Endothelial cell (in vitro differentiated cells): ENCODE measurements at regions not wholly inside any gene's neighbourhood (a gene's known extent, or its start where the extent isn't known, plus 50 kb on each side); places are given as distances from the start of the nearest gene placed in this dataset.

Experiments used
- DNase-seq: peaks from one replicate; pipeline ENCODE4 v3.0.0; 2021; ENCODE audit warnings: low spot score
- H3K27ac Mint-ChIP-seq: one replicate; pipeline ENCODE4 v1.8.0; 2021; ENCODE audit warnings: mixed read lengths, inconsistent platforms; ENCODE audit not compliant: unreplicated experiment
- H3K27me3 Mint-ChIP-seq: one replicate; pipeline ENCODE4 v1.8.0; 2021; ENCODE audit warnings: mild to moderate bottlenecking, moderate library complexity, mixed read lengths, inconsistent platforms; ENCODE audit not compliant: unreplicated experiment
- H3K36me3 Mint-ChIP-seq: one replicate; pipeline ENCODE4 v1.8.0; 2021; ENCODE audit warnings: mild to moderate bottlenecking, low read depth, mixed read lengths, inconsistent platforms; ENCODE audit not compliant: unreplicated experiment
- H3K4me1 Mint-ChIP-seq: one replicate; pipeline ENCODE4 v1.8.0; 2021; ENCODE audit warnings: mild to moderate bottlenecking, mixed read lengths, inconsistent platforms; ENCODE audit not compliant: unreplicated experiment
- H3K4me3 Mint-ChIP-seq: one replicate; pipeline ENCODE4 v1.8.0; 2021; ENCODE audit warnings: mild to moderate bottlenecking, mixed read lengths, inconsistent platforms; ENCODE audit not compliant: unreplicated experiment
- H3K9me3 Mint-ChIP-seq: one replicate; pipeline ENCODE4 v1.8.0; 2021; ENCODE audit warnings: mixed read lengths, inconsistent platforms; ENCODE audit not compliant: unreplicated experiment
- CTCF ChIP-seq: fragments of 200-600 bp; sonication (generic); IDR thresholded peaks from one replicate; pipeline ENCODE4 v1.5.0; 2021; ENCODE audit warnings: antibody characterized with exemption; ENCODE audit not compliant: unreplicated experiment

GRCh38 chr2:49840428-49840975 lies 686.2 kb upstream of the FSHR start:
- TF ChIP-seq CTCF = no peak
- Mint-ChIP-seq H3K4me1 (peaks cover 18% of the 10 kb centered on the region), H3K4me3 (no peak overlapping the region), H3K36me3 (no peaks in the 10 kb centered on the region), H3K27me3 (no peaks in the 10 kb centered on the region), H3K9me3 (peaks cover 4% of the 10 kb centered on the region), H3K27ac (no peak overlapping the region)
- DNase-seq = no peak

- Mint-ChIP-seq H3K36me3 (no peaks in the 10 kb centered on the region), H3K9me3 (peaks cover 4% of the 10 kb centered on the region), H3K4me1 (peaks cover 18% of the 10 kb centered on the region), H3K4me3 (no peak overlapping the region), H3K27ac (no peak overlapping the region), H3K27me3 (no peaks in the 10 kb centered on the region)
- TF ChIP-seq CTCF = no peak
- DNase-seq = no peak
These were observed 685.5 kb upstream of the FSHR start for GRCh38 chr2:49839818-49840217.

- no peak for DNase-seq
- Mint-ChIP-seq H3K36me3 (no peaks in the 10 kb centered on the region), H3K27ac (no peak overlapping the region), H3K9me3 (no peaks in the 10 kb centered on the region), H3K4me1 (peaks cover 18% of the 10 kb centered on the region), H3K27me3 (no peaks in the 10 kb centered on the region), H3K4me3 (no peak overlapping the region)
- no peak for TF ChIP-seq CTCF
These were observed 683.4 kb upstream of the FSHR start for GRCh38 chr2:49837561-49838293.

- no peaks in the 10 kb centered on the region for H3K9me3 Mint-ChIP-seq
- DNase-seq = no peak
- H3K4me3 Mint-ChIP-seq = no peak overlapping the region
- no peaks in the 10 kb centered on the region for H3K36me3 Mint-ChIP-seq
- no peak overlapping the region for H3K27ac Mint-ChIP-seq
- no peak for TF ChIP-seq CTCF
- H3K27me3 Mint-ChIP-seq = no peaks in the 10 kb centered on the region
- H3K4me1 Mint-ChIP-seq = peaks cover 18% of the 10 kb centered on the region
These were observed 681.7 kb upstream of the FSHR start for GRCh38 chr2:49836017-49836416.

GRCh38 chr2:49834433-49834832 lies 680.1 kb upstream of the FSHR start:
- no peak overlapping the region for H3K27ac Mint-ChIP-seq
- H3K27me3 Mint-ChIP-seq = no peaks in the 10 kb centered on the region
- H3K4me3 Mint-ChIP-seq = no peak overlapping the region
- H3K9me3 Mint-ChIP-seq = no peaks in the 10 kb centered on the region
- peaks cover 13% of the 10 kb centered on the region for H3K4me1 Mint-ChIP-seq
- DNase-seq = no peak
- TF ChIP-seq CTCF = no peak
- no peaks in the 10 kb centered on the region for H3K36me3 Mint-ChIP-seq
